K562 (cell line): ENCODE measurements at regions not wholly inside any gene's neighbourhood (a gene's known extent, or its start where the extent isn't known, plus 50 kb on each side); places are given as distances from the start of the nearest gene placed in this dataset.

Experiments used
- BMI1 ChIP-seq: fragments of 150-350 bp; IDR thresholded peaks from 2 replicates; pipeline ENCODE4 v1.6.1; 2014; ENCODE audit warnings: low read length
- CTCF ChIP-seq, 3 experiments: IDR thresholded peaks in 2 of 3; conservative IDR thresholded peaks in 1 of 3; 2 replicates each; pipeline ENCODE4 v1.5.1; 2011 to 2012; ENCODE audit warnings: low read length in 3 of 3, mild to moderate bottlenecking in 3 of 3, control low read depth in 2 of 3, improper control_type of control experiment in 1 of 3, inconsistent platforms in 1 of 3, low read depth in 1 of 3, mixed read lengths in 1 of 3, moderate library complexity in 1 of 3; ENCODE audit not compliant: insufficient read depth in 2 of 3
- E4F1 ChIP-seq: fragments of 250-450 bp; sonication (Bioruptor Pico); IDR thresholded peaks from 2 replicates; pipeline ENCODE4 v1.5.0; 2021; ENCODE audit warnings: mild to moderate bottlenecking, borderline replicate concordance
- JUND ChIP-seq, 2 experiments: IDR thresholded peaks; 2 replicates in 1 of 2; 3 replicates in 1 of 2; pipeline ENCODE4 v1.6.1; 2011; ENCODE audit warnings: borderline replicate concordance in 2 of 2, low read depth in 2 of 2, low read length in 2 of 2, improper control_type of control experiment in 1 of 2, missing biosample characterization in 1 of 2, missing genetic modification characterization in 1 of 2, missing genetic modification reagents in 1 of 2
- MAFG ChIP-seq: fragments of 450-650 bp; conservative IDR thresholded peaks from 2 replicates; pipeline ENCODE4 v1.6.1; 2016; ENCODE audit warnings: missing genetic modification characterization, missing compliant biosample characterization
- NFATC3 ChIP-seq: fragments of 450-650 bp; IDR thresholded peaks from 2 replicates; pipeline ENCODE4 v1.6.1; 2017; ENCODE audit warnings: mild to moderate bottlenecking
- NONO ChIP-seq, 2 experiments: fragments of 200-400 bp in 1 of 2; fragments of 450-650 bp in 1 of 2; formaldehyde crosslinking in 1 of 2; IDR thresholded peaks; 2 replicates each; pipeline ENCODE4 v1.6.1; 2017; ENCODE audit warnings: low read depth in 2 of 2, mild to moderate bottlenecking in 2 of 2, moderate library complexity in 2 of 2, low read length in 1 of 2
- PHF8 ChIP-seq: fragments of 200-600 bp; sonication (generic); IDR thresholded peaks from 2 replicates; pipeline ENCODE4 v1.6.1; 2012; ENCODE audit warnings: mixed run types, mild to moderate bottlenecking, inconsistent platforms, low read length, moderate library complexity, borderline replicate concordance
- POLR2A ChIP-seq: fragments of 450-650 bp; conservative IDR thresholded peaks from 2 replicates; pipeline ENCODE4 v1.6.1; 2016
- POLR2AphosphoS5 ChIP-seq: IDR thresholded peaks from 2 replicates; pipeline ENCODE4 v1.6.1; 2011; ENCODE audit warnings: mild to moderate bottlenecking, low read depth, low read length, moderate library complexity; ENCODE audit not compliant: control insufficient read depth, insufficient read depth
- REST ChIP-seq, 2 experiments: fragments of 450-650 bp; formaldehyde crosslinking in 1 of 2; IDR thresholded peaks; 2 replicates each; pipeline versions ENCODE4 v1.4.0 to v1.6.1; 2014 to 2020; ENCODE audit warnings: mild to moderate bottlenecking in 2 of 2, borderline replicate concordance in 1 of 2, low read depth in 1 of 2
- RUNX1 ChIP-seq: sonication (generic); IDR thresholded peaks from 2 replicates; pipeline ENCODE4 v1.6.1; 2016; ENCODE audit warnings: antibody characterized with exemption, low read depth
- YY1 ChIP-seq, 3 experiments: IDR thresholded peaks; 2 replicates each; pipeline ENCODE4 v1.6.1; 2011; ENCODE audit warnings: low read length in 2 of 3, mild to moderate bottlenecking in 2 of 3, moderate library complexity in 2 of 3, borderline replicate concordance in 1 of 3, control low read depth in 1 of 3, low read depth in 1 of 3; ENCODE audit not compliant: insufficient read depth in 3 of 3, insufficient replicate concordance in 2 of 3, control insufficient read depth in 1 of 3, insufficient read length in 1 of 3; ENCODE audit errors: extremely low read depth in 1 of 3
- ZNF232 ChIP-seq: sonication (generic); formaldehyde crosslinking; IDR thresholded peaks from 2 replicates; pipeline ENCODE4 v1.8.0; 2022; ENCODE audit warnings: mild to moderate bottlenecking, missing genetic modification reagents

DNA sequence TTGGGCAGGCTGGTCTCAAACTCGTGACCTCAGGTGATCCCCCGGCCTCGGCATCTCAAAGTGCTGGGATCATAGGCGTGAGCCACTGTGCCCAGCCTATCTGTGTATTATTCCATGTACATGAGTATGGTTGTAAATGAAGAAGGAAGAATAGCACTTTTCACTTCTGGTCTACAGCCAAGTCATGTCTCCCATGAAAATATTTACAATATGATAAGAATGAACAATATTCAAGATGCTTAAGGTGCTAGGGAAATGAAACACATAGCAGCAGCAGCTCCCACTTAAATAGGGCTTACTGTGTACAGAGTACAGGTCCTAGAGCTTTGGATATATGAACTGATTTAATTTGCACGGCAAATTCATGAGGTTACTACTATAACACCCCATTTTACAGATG is 70.3 kb upstream of the COL5A2 start:
- TF ChIP-seq YY1 (IDR thresholded peaks at IDR 0.05; ENCODE audit: borderline replicate concordance in 1 of 3, control insufficient read depth in 1 of 3, extremely low read depth in 1 of 3, insufficient read depth in 3 of 3, insufficient read length in 1 of 3, insufficient replicate concordance in 2 of 3, low read depth in 1 of 3, low read length in 2 of 3) (no peak), NONO (IDR thresholded peaks at IDR 0.05; ENCODE audit: low read depth in 2 of 2, low read length in 1 of 2) (no peak), PHF8 (no peak), BMI1 (no peak), REST (IDR thresholded peaks at IDR 0.05; ENCODE audit: borderline replicate concordance) (no peak), REST (CRISPR knock-in tag; IDR thresholded peaks at IDR 0.05; ENCODE audit: low read depth) (no peak), JUND (IDR thresholded peaks at IDR 0.05; ENCODE audit: borderline replicate concordance, low read depth, low read length) (no peak), JUND (tag; IDR thresholded peaks at IDR 0.05; ENCODE audit: borderline replicate concordance, low read depth, low read length) (no peak), RUNX1 (no peak), E4F1 (CRISPR knock-in tag) (no peak), ZNF232 (CRISPR knock-in tag) (no peak), POLR2A (no peak), NFATC3 (no peak), POLR2AphosphoS5 (no peak), CTCF (IDR thresholded peaks at IDR 0.05 in 2 of 3, conservative IDR thresholded peaks at IDR 0.05 in 1 of 3; ENCODE audit: insufficient read depth in 2 of 3, low read depth in 1 of 3, low read length in 3 of 3) (no peak), MAFG (tag) (no peak)
